LHCN-M2 (cell line): ENCODE measurements at regions not wholly inside any gene's neighbourhood (a gene's known extent, or its start where the extent isn't known, plus 50 kb on each side); places are given as distances from the start of the nearest gene placed in this dataset.

ENCODE experiments used
- DNase-seq: peaks from one replicate; pipeline ENCODE4 v3.0.0-alpha.2; 2012; ENCODE audit warnings: low read depth

DNA sequence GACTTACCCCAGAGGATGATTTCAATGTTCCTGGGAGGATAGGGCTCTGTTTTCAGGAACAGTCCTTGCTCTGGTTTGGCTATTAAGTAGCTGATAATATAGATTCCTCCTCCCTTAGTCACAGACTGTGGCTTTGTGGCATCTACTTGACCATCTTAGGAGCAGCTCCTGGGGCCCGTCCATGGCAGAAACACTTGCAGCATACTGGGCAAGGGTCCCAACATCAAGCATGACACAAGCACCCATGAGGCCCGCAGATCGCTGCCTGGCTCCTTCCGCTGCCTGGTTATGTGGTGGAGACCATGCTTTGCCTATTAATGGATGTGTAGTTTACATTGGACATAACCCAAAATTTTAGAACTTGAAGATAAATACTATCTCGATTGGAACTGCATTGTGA, 170.1 kb downstream of the ICE1 start:
- no peak for DNase-seq

DNA sequence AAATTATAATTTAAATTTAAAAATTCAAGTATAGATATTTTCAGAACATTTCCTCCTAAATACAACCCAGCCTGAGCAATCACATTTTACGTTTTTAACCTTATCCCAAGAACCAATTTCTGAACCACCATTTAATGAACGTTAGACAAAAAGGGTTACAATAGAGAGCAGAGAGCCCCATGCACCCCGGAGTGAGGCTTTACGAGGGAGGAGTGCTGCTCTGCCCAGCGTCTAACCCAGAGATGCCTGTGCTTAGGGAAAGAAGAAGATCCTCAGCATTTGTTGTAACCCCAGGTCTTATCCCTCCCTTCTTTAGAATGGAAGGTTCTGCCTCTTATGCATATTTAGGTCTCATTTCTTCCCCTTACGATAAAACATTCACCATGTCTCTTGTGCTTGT, 169.1 kb downstream of the ICE1 start:
- DNase-seq: no peak

DNA sequence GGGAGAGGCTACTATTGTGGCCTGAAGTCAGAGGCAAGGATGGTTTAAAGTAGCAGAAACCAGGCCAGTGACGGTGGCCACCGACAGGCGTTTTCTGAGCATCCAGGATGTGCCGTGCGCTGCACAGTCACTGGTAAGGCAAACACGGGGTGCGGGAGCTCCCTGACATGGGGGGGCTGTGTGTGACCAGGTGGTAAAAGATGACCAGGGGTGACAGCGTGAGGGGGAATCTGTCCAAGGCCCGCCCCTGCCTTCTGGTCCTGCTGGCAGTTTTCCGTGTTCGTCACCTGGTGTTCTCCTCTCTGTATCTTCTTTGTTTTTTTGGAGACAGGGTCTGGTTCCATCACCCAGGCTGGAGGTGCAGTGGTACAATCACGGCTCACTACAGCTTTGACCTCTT, 167.4 kb downstream of the ICE1 start:
- DNase-seq: no peak

DNA sequence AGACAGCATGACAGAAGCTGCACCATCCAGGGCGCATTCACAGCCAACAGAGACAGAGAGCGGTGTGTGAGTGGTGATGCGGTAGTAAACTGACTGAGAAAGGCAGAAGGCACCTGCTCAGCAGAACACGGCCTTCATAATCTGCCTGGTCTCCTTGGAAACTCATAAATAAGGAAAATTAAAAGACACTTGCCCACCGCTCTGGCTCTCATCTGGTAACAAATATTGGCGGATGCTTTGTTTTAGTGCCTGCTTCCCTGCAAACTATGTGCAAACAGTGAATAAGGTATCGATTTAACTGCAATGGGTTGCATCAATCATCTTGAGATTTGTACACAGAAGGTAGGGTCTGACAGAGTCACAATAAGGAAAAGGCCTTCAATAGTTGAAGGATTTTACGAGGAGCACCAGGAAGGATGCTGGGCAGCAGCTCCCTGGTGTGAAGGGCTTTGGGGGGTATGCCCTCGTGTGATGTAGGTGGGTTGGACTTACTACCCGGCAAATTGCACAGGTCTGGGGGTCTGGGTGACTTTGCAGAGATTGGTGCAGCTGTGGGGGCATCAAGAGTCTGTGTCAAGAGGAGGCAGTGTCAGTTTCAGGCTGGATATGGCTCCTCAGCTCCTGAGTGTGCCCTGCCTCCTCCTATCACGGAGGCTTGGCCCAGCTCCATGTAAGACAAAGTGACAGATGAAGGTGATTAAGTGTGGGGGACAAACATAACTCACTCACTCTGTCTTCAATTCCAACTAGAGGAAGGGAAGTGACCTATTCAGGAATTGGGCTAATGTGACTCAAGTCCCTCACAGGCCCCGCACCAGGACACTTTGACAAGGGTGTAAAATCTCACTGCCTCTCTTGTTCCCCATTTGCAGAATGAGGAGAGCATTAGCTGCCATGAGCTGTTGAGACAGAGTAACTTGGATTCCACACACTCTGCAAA, 166.7 kb downstream of the ICE1 start:
- DNase-seq: no peak

DNA sequence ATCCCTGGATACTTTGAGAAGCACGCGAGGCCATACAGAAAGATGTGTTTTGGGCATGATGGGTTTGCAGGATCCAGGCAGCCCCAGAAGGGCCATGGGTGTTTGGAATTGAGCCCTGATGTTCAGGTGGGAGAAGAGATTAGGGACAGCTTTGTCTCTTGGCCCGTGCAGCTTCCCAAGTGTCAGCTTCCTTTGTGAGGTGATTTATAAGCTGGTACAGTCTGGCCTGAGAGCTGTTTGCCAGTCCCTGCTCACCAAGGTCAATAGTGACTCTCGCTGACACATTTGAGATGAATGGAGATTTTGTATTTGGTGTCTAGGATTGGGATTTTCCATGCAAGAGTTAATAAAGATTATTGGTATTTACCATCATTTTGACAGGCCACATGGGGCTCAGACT, 165.9 kb downstream of the ICE1 start:
- DNase-seq: no peak

DNA sequence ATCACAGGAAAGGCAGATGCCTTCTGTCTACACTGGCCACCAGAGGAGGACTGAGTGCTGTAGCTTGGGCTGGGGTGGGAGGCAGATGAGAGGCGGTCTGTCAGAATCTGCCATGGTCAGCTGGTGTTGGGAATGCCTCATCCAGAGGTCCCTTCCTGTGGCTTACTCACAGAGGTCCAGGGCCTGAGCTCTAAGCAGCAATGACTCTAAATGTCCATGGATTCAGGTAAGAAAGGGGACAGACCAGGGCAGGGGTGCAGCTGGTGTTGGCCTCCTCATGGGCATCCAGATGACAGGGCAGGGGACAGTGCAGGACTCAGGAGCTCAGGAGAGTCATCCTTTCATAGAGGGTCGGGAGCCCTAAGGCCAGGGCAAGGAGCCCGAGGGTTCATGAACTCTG, 165.0 kb downstream of the ICE1 start:
- DNase-seq: no peak

DNA sequence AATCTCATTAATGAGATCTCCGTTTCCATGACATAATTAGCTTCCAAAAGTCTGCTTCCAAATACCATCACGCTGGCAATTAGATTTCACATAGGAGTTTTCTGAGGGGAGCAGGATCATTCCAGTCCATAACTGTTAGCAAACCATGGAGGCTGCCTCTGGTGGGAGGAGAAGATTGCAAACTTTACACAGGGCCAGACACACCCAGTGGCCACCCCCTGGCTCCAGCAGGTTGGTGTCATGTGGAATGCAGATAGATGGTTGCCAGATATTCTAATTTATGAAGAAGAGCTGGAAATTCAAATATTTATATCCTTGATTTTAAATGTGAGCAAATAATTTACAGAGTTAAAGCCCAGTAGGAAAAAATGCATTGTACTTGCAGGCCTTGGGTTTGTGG, 164.2 kb downstream of the ICE1 start:
- no peak for DNase-seq

DNA sequence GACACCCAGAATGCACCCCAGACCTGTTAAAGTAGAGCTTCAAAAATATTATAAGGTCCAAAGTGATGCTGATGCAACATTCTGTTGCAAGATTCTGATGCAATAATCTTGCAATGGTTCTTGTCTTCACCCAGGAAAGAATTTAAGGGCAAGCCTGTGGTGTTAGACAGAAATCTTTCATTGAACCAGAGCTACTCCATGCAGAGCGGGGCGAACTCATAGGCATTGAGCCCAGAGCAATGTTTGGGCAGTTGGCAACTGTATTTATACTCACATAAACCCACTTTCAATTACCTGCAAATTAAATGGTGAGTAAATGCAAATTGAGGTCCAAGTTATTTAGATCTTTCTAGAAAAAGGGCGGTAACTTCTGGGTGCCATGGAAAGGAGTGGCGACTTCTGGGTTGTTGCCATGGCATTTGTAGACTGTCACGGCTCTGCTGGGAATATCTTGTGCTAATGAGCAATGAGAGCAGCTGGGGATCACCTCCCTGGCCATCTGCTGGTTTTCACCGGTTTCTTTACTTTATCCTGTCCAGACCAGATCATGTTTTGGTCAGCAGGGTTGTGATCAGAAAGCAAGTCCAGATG, 163.4 kb downstream of the ICE1 start:
- no peak for DNase-seq

DNA sequence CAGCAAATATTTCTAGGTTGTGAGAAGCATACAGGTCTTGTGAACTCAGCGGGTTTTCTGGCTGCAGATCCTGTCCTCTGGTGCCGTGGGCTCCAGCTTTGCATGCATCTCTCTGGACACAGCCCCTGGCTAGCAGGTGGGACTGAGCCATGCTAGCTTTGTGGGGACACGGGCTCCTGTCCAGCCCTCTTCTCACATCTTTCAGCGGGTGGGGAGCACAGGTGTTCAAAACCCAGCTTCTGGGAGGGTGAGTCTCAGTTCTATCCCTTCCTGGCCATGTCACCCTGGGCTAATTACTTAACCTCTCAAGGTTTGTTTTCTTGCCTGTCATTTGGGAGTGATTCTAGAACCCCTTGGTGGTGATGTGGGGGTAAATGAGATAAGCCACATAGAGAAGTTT, 162.3 kb downstream of the ICE1 start:
- DNase-seq: no peak

DNA sequence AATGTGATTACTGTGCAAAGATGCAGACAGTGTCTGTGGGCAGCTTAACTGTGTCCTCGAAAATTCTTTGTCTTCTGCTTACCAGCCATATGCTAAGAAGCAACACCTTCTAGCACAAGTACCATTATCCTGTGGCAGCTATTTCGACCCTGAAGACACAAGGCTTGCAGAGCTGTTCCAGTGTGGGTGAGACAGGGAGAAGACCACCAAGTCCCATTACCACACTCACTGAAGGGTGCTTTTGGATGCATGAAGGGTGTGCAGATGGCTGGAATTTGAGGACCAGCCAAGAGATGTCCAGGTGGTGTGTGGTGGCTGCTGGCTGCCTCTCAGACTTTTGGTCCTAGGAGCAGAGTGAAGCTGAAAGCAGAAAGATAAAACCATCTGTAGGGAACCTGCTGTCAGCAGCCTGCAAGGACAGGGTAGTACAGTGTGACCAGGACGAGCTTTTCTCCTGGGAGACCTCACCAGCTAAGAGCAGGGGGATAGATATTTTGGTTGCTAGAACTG, 161.8 kb downstream of the ICE1 start:
- no peak for DNase-seq

DNA sequence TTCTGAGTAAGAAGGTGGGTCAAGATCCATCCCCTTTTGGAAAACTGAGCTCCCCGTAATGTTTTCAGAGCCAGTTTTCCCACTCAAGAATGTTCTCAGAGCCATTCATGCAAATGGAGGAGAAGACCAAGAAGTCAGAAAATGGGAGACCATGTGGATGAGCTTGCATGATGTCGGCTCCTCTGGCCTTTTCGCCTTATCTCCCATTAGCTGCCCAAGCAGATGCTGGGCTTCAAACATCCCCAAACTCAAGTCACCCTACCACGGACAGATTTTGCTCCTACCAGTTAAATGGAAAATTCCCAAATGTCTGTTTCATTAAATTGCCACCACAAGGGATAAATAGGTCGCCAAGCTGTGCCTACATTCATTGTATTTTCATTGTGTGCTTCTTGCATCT, 161.4 kb downstream of the ICE1 start:
- no peak for DNase-seq

DNA sequence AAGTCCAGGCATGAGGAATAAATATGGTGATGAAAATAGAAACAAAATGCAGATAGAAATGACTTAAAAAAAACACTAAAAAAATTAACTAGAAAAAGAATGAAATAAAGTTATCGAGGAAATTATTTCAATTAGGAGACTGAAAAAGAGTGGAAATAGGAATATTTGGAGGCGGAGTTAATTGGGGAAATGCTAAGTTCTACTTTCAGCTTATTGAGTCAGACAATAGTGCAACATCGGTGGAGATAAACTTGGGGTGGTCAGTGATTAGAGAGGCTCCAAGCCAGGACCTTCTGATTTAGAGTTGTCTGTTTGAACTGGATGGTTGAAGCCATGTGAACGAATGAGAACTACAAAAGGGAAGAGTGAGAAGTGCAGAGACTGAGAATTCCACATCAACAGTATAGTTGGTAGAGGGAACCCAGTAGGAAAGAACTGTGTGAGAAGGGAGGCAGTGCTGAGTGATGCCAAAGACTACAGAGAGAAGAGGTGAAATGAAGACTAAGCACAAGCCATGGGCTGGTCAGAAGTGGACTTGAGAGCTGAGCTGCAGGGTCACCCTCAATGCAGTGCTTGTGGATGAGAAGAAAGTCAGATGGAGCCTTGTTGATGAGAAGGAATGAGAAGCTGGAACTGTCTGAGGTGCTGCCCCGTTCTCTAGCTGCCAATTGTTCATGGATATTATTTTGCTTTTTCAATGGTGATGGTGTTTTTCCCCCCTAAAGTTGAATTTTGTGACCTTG, 160.7 kb downstream of the ICE1 start:
- DNase-seq: no peak

DNA sequence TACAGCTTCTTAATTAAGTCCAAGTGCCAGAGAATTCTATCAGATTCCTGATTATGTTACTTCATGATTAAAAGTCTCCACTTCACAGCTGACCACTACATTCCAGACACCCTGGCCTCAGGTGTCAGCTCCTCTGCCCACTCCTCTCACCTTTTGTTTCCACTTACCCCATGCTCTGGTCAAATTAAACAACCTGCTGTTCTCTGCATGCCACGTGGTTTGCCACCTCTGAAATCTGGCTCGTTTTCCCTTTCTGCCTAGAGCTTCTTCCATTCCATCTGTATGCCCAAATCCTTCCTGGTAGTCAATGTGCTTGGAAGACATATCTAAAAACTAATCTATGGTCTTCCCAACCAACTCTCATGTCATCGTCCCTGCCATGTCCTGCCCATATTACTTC, 158.6 kb downstream of the ICE1 start:
- DNase-seq: no peak

DNA sequence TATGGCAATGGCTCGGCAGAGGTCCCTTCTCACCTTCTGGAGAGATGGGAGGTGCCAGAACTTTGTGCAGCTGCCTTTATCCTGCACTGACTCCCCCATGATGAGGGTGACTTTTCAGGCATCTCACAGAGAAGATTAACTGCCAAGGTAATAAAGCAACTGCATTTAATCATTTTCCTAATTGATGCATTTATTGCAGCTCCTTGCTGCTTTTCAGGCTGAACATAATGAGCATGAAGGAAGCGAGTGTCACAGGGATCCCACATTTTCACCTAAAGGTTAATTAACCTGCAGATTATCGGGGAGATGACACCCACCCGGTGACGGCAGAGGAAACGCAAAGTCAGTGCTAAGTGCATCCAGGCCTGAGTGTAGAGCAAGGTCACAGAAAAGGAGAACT, 154.3 kb downstream of the ICE1 start:
- no peak for DNase-seq

DNA sequence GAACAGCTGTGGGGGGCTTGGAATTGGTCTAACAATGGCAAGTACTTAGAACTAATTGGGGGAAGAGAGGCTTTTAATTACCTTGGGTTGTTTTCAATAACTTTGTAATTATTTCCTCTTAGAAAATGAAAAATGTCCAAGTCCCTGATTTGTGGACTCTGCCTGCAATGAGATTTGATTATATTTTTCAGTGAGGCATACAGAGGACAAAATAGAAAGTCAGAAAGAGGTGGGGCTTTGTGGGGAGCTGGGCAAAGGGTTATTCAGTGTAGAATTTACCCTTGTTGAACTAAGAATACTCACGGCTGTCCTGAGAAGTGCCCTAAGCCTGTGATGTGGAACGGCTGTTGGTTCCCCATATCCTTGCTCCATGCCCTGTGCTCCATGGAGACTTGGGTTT, 153.0 kb downstream of the ICE1 start:
- DNase-seq: no peak

DNA sequence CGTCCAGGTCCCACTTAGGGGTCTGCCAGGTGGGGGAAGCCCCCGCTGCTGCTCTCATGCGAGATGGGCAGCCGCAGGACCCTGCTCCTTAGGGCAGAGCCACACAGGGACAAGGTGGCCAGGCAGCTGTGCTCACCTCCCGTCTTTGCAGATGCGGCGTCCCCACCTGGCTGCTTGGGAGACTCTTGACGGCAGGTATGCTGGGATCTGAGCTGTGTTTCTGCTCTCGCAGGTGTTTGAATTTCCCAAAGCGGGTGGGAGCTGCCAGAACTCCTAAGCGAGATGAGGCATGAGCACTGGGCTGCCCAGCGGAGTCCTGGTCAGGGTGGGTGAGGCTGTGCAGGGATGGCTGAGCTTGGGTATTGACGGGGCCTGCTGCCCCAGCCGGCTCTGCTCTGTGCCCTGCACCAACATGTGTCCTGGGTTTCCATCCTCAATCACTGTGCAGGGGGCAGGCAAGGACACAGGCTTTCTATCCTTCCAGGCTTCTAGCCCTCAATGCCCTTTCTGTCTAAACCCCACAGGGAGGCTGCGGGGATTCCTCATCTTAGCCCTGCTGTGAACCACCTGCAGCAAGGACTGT, 151.4 kb downstream of the ICE1 start:
- DNase-seq: no peak

DNA sequence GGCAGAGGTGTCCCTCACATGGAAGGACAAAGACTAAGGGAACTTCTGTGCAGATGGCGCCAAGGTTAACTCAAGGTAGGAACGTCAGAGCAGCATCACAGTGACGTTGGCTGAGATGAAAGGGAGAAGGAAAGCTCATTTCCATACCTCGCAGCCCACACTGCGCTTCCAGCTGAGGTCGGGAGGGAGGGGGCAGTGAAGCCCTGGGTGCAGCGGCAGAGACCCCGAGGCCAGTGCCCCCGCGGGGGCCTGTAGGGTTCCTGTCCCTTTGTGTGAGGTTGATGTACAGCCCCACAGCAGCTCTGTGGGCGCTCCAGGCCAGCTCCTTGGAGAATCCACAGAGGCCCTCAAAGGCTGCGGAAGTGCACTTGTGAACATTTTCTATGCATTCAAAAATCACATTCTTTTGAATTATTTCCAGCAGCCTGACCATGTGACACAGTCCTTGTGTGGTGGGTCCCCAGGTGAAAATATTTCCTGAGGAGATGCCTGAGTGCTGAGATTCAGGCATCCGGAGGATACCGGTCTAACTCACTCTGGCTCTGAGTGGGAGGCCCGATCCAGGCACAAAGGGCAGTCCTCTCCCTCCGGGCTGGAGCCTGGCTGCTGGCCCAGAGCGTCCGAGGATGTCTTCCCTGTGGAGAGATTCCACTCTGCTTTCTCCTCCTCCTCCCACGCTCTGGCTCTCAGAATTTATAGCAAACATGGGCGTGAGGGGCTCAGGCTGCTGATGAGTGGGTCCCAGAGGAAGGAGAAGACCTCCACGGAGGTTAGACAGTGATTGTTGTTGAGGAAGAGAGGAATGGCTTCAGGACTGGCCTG, 150.7 kb downstream of the ICE1 start:
- DNase-seq: no peak

DNA sequence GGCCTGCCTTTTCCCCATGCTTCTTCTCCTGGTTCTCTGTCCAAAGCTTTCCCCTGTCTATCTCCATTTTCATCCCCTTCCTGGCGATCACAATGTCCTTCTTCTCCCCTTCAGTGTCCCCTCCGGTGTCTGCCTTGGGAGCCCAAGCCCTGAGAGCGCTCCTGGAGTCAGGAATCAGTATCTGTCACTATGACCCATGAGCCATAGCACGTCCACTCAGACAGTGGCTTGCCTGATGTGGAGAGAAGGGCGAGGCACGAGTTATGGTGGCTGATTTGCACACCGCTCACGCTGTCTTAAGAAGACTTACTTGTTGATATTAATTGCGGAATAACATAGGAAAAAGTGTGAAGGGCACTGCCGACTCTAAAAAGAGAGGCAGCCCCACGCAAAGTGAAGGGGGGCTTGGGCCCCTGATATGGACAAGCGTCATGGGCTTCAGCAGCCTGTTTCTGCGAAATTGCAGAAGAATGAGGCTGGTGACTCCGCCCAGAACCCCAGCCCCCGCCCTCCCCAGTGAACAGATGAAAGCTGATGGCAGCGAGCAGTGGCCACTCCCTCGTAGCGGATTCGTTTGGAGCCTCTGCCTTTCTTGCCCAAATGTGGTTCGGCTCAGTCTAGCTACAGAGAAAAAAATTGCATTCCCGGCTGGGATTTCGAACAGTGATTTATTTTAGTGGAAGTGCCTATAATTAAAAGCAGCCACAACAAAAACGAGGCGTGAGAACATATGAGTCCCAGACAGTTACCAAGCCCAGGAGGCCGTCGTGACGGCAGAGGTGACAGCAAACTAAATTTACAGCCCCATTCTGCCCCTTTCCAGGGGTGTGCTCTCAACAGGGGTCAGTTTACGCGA, 149.8 kb downstream of the ICE1 start:
- DNase-seq: no peak

DNA sequence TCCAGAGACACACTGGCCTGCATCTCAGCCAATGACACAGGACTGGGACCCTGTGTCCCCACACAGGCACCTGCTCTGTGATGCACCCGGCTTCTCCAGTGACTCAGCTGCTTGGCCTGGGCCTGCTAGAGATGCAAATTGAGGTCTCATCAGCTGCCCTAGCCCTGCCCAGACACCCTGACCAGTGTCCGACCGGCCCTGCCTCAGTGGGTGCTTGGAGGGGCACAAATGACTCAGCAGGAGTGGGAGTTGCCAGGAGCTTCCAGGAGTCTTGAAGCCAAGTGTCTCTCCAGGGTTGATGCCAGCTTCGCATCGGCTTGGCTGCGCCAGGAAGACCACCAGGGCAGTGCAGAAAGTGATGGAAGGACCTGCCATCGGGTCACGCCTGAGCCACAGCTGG, 148.2 kb downstream of the ICE1 start:
- DNase-seq: no peak

DNA sequence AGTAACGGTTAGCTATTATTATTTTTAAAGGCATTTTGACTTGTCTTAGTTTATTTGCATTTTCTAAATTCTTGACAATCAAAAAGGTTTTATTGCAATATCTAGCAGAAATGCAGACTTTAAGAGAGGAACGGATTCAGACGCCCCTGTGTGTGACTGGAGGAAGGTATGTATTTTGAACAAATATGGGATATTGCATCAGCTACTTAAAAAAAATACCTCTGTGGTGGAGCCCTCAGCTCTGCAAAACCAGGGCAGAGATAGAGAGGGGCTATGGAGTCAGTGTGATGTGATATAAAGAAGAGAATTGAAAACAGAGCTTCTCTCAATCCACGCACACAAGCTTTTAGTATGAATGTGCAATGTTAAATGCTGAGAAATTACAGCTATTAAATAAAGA, 142.4 kb downstream of the ICE1 start:
- no peak for DNase-seq
